Type B pancreatic cell (in vitro differentiated cells): ENCODE measurements at regions not wholly inside any gene's neighbourhood (a gene's known extent, or its start where the extent isn't known, plus 50 kb on each side); places are given as distances from the start of the nearest gene placed in this dataset.

Experiments
- DNase-seq: peaks from one replicate; pipeline ENCODE4 v3.0.0; 2021; ENCODE audit warnings: mixed read lengths; ENCODE audit not compliant: unreplicated experiment; ENCODE audit errors: extremely low spot score
- H3K27ac Mint-ChIP-seq: 2 replicates; pipeline ENCODE4 v1.8.0; 2021; ENCODE audit warnings: mild to moderate bottlenecking, mixed read lengths
- H3K27me3 Mint-ChIP-seq: 2 replicates; pipeline ENCODE4 v1.8.0; 2021; ENCODE audit warnings: mixed read lengths
- H3K36me3 Mint-ChIP-seq: 2 replicates; pipeline ENCODE4 v1.8.0; 2021; ENCODE audit warnings: mixed read lengths
- H3K4me1 Mint-ChIP-seq: one replicate; pipeline ENCODE4 v1.8.0; 2021; ENCODE audit warnings: mixed read lengths; ENCODE audit not compliant: unreplicated experiment
- H3K4me3 Mint-ChIP-seq: 2 replicates; pipeline ENCODE4 v1.8.0; 2021; ENCODE audit warnings: mild to moderate bottlenecking, mixed read lengths
- H3K9me3 Mint-ChIP-seq: 2 replicates; pipeline ENCODE4 v1.8.0; 2021; ENCODE audit warnings: mixed read lengths
- CTCF ChIP-seq: fragments of 200-600 bp; sonication (generic); conservative IDR thresholded peaks from 2 replicates; pipeline ENCODE4 v1.5.0; 2021; ENCODE audit warnings: antibody characterized with exemption, mild to moderate bottlenecking

DNA sequence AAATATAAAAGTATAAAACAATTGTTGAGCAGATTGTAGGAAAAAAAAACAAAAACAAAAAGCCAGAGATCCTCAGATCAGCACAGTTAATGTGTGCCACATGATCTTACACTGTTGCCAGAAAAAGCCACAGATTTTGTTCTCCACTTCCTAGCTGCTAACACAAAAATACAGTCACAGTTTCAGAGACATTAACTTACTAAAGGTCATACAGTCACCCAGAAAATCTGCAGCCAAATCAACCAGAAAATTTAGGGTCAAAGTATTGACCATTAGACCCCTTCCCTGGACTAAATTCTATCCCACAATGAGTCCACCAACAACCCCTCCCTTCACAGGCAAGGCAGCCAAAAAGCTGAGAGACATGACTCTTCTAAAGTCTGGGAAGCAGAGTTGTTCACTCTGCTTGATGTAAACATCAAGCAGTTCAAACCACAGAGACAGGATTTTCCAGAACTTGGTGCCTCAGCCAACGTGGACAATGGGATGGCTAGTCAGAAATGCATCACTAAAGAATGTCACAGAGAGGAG lies 59.1 kb downstream of the SST start:
- Mint-ChIP-seq H3K4me1 (peaks cover 5% of the 10 kb centered on the region), H3K27me3 (peaks cover 4% of the 10 kb centered on the region), H3K4me3 (no peak overlapping the region), H3K27ac (no peak overlapping the region), H3K36me3 (no peaks in the 10 kb centered on the region), H3K9me3 (no peaks in the 10 kb centered on the region)
- no peak for DNase-seq
- no peak for TF ChIP-seq CTCF

GRCh38 chr3:187594272-187594671 lies 75.9 kb downstream of the SST start:
- H3K4me3 Mint-ChIP-seq = no peak overlapping the region
- no peaks in the 10 kb centered on the region for H3K9me3 Mint-ChIP-seq
- DNase-seq = no peak
- H3K27me3 Mint-ChIP-seq = peaks cover 15% of the 10 kb centered on the region
- TF ChIP-seq CTCF = no peak
- peaks cover 4% of the 10 kb centered on the region for H3K4me1 Mint-ChIP-seq
- H3K36me3 Mint-ChIP-seq = no peaks in the 10 kb centered on the region
- H3K27ac Mint-ChIP-seq = no peak overlapping the region

DNA sequence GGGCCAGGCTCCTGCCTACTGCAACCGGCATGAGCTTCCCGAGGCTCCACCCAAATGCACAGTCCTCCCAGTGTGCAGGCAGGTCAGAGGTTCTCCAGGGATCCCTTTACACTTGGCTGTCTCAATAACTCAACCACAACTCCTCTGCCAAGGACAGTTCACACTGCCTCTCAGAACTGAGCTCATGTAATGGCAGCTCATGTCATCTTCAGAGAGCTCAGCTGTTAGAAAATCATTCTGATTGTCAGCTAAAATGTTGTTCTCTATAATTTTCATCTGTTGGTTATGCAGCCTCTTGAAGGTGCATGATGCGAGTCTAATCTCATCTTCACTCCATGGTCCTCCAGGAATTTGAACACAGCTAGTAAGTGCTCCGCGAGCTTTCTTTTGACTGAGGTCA lies 76.7 kb downstream of the SST start:
- H3K4me1 Mint-ChIP-seq = peaks cover 4% of the 10 kb centered on the region
- TF ChIP-seq CTCF = no peak
- H3K27ac Mint-ChIP-seq = no peak overlapping the region
- H3K9me3 Mint-ChIP-seq = no peaks in the 10 kb centered on the region
- H3K27me3 Mint-ChIP-seq = peaks cover 15% of the 10 kb centered on the region
- no peak for DNase-seq
- no peak overlapping the region for H3K4me3 Mint-ChIP-seq
- H3K36me3 Mint-ChIP-seq = no peaks in the 10 kb centered on the region

- Mint-ChIP-seq H3K4me3 (no peak overlapping the region), H3K36me3 (no peaks in the 10 kb centered on the region), H3K27ac (no peak overlapping the region), H3K4me1 (peaks cover 4% of the 10 kb centered on the region), H3K9me3 (no peaks in the 10 kb centered on the region), H3K27me3 (peaks cover 16% of the 10 kb centered on the region)
- DNase-seq = no peak
- TF ChIP-seq CTCF = no peak
Observed at GRCh38 chr3:187590861-187591576, 79.2 kb downstream of the SST start.

GRCh38 chr3:187587076-187587475 lies 83.1 kb downstream of the SST start:
- no peak for TF ChIP-seq CTCF
- Mint-ChIP-seq H3K9me3 (no peaks in the 10 kb centered on the region), H3K4me3 (no peak overlapping the region), H3K4me1 (peaks cover 4% of the 10 kb centered on the region), H3K27ac (no peak overlapping the region), H3K36me3 (no peaks in the 10 kb centered on the region), H3K27me3 (peaks cover 10% of the 10 kb centered on the region)
- DNase-seq = no peak
